ENCODE measurements at regions not wholly inside any gene's neighbourhood (a gene's known extent, or its start where the extent isn't known, plus 50 kb on each side); places are given as distances from the start of the nearest gene placed in this dataset.

DNA sequence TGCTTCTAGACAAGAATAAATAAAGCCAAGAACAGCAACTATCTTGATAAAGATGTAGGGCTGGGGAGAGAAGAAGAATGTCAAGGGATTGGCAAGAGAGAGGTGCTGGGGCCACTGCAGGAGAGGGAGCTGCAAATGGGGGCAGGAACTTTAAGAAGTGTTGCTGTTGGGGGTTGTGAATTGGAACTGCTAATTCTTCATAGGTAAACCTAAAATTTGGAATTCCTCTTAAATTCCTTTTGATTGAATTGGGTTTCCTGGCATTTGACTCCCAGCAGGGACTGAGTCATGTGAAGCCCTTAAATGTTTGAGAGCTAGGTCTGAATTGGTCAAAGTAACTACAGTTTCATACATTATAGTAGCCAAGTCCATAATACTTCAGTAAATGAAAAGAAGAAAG is 305.6 kb upstream of the TMTC4 start:
- Histone ChIP-seq H3K9ac (ENCODE audit: extremely low read depth, insufficient read length, low read length) (no peak overlapping the region), H4K20me1 (ENCODE audit: control insufficient read depth, insufficient read depth, insufficient read length) (no peaks in the 10 kb centered on the region), H3K27me3 (ENCODE audit: insufficient read depth, low read length) (no peaks in the 10 kb centered on the region), H2BK20ac (ENCODE audit: low read depth, low read length, poor library complexity, severe bottlenecking) (no peak overlapping the region), H3K4me1 (ENCODE audit: insufficient read depth, low read length) (no peaks in the 10 kb centered on the region), H2AFZ (ENCODE audit: low read length) (no peak overlapping the region), H3K9me3 (ENCODE audit: control insufficient read depth, low read depth, low read length) (no peaks in the 10 kb centered on the region), H3T11ph (ENCODE audit: low read length) (no peak overlapping the region), H3K79me1 (ENCODE audit: insufficient read depth, low read depth, low read length, poor library complexity, severe bottlenecking) (no peaks in the 10 kb centered on the region), H3K27ac (ENCODE audit: insufficient read length, low read depth, low read length) (no peak overlapping the region), H3K79me2 (ENCODE audit: insufficient read depth, low read length) (no peaks in the 10 kb centered on the region), H4K8ac (replicated peaks; ENCODE audit: insufficient read length, low read depth, low read length) (no peak overlapping the region), H4K5ac (ENCODE audit: insufficient read length, low read depth, low read length) (no peak overlapping the region), H3K56ac (ENCODE audit: insufficient read length, low read depth, low read length) (no peak overlapping the region), H2BK120ac (ENCODE audit: low read depth, low read length, poor library complexity, severe bottlenecking) (no peak overlapping the region), H3K23ac (ENCODE audit: insufficient read length, low read depth, low read length) (no peak overlapping the region), H2AK5ac (ENCODE audit: insufficient read length, low read length) (no peak overlapping the region), H3K4ac (ENCODE audit: low read depth, low read length) (no peak overlapping the region), H2BK5ac (ENCODE audit: insufficient read length, low read length) (no peak overlapping the region), H4K91ac (ENCODE audit: insufficient read length, low read depth, low read length) (no peak overlapping the region), H3K14ac (ENCODE audit: insufficient read depth, low read length) (no peak overlapping the region), H2BK15ac (ENCODE audit: low read depth, low read length) (no peak overlapping the region), H3K23me2 (ENCODE audit: insufficient read length, low read depth, low read length, poor library complexity, severe bottlenecking) (no peaks in the 10 kb centered on the region), H2BK12ac (ENCODE audit: insufficient read length, low read depth, low read length) (no peak overlapping the region), H3K4me2 (ENCODE audit: insufficient read depth, insufficient read length, low read length) (no peak overlapping the region), H3K18ac (ENCODE audit: insufficient read length, low read depth, low read length) (no peak overlapping the region)
- DNase-seq = no peak
- no peaks in the 10 kb centered on the region; the same call in 1 of the 2 replicates for H3K27me3 Mint-ChIP-seq (ENCODE audit: low read depth)
- H3K36me3 Mint-ChIP-seq (ENCODE audit: insufficient read depth in 1 of 3, low read depth in 3 of 3) = peaks cover 0 to 6% (median 6%) of the 10 kb centered on the region in 3 experiments; a peak in 2 of 7 replicates
- no peak overlapping the region; a peak in 2 of 7 replicates for H3K27ac Mint-ChIP-seq
- peaks cover 0 to 5% of the 10 kb centered on the region in 2 experiments; a peak in 3 of 4 replicates for H3K4me1 Mint-ChIP-seq
- no peak overlapping the region for H3K4me3 Mint-ChIP-seq
- no peak for TF ChIP-seq CTCF (conservative IDR thresholded peaks at IDR 0.05)
- peaks cover 7 to 8% of the 10 kb centered on the region in 2 experiments; a peak in 4 of 5 replicates for H3K9me3 Mint-ChIP-seq

All from H9 (cell line).